Upper lobe of left lung (tissue), 4 donors: ENCODE measurements at regions not wholly inside any gene's neighbourhood (a gene's known extent, or its start where the extent isn't known, plus 50 kb on each side); places are given as distances from the start of the nearest gene placed in this dataset.

Experiments
- CTCF ChIP-seq, 6 experiments: fragments of 450-650 bp in 4 of 6; fragments of 200-600 bp in 2 of 6; sonication (generic) in 2 of 6; IDR thresholded peaks; one replicate each; pipeline ENCODE4 v1.5.1; 2016 to 2019; ENCODE audit warnings: antibody characterized with exemption in 6 of 6
- EP300 ChIP-seq, 4 donors: sonication (generic); formaldehyde crosslinking; IDR thresholded peaks; one replicate each; pipeline ENCODE4 v1.5.1; 2017; ENCODE audit warnings: antibody characterized with exemption in 4 of 4, control low read depth in 2 of 4
- POLR2A ChIP-seq, 4 donors: fragments of 450-650 bp; IDR thresholded peaks; one replicate each; pipeline ENCODE4 v1.5.1; 2016 to 2017; ENCODE audit warnings: antibody characterized with exemption in 4 of 4, mild to moderate bottlenecking in 2 of 4

DNA sequence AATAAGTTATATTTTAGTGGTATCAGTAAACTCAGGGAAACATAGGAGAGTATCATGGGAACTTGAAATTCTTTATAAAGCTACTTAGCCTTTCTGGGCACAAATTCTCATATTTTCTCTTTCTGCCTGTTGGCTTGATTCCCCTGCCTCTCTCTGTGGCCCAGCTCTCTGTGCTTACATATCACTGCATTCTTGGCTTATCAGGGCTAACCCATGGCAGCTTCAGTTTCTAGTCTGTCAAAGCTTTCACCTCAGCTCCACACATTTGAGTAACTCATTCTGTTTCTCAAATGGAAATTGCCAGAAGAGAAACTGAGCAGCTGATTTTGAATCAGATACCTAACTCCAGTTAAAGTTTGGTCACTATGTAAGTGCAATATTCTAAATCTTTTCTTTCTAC, 713.1 kb downstream of the DNAJB9 start:
- TF ChIP-seq POLR2A (IDR thresholded peaks at IDR 0.05) = no peak
- TF ChIP-seq EP300 (IDR thresholded peaks at IDR 0.05) = no peak
- no peak for TF ChIP-seq CTCF (IDR thresholded peaks at IDR 0.05)
